GM12878 (cell line): ENCODE measurements at regions not wholly inside any gene's neighbourhood (a gene's known extent, or its start where the extent isn't known, plus 50 kb on each side); places are given as distances from the start of the nearest gene placed in this dataset.

Experiments
- ATAC-seq: fragments of 200-7000 bp; cut with Tn5 transposase; 3 replicates; pipeline ENCODE4 v1.9.1; 2020; ENCODE audit warnings: mild to moderate bottlenecking, moderate library complexity
- BruUV-seq: library from RNA; stranded (reverse); fragments of 400-500 nt; replicated peaks from 2 replicates; lab custom pipeline; 2021; lab: Mats Ljungman, UMichigan
- CTCF ChIA-PET: fragments of 300-600 bp; sonication (Branson Sonifier 250); formaldehyde crosslinking; extraction: SDS; loops from one replicate; lab custom pipeline; 2021; ENCODE audit warnings: inconsistent platforms; lab: Yijun Ruan, JAX
- POLR2A ChIA-PET: fragments of 350-600 bp; formaldehyde crosslinking; extraction: SDS; loops from one replicate; lab custom pipeline; 2021; ENCODE audit warnings: inconsistent platforms; lab: Charles Lee
- RAD21 ChIA-PET: fragments of 300-600 bp; sonication (Branson Sonifier 250); formaldehyde crosslinking; loops from one replicate; lab custom pipeline; 2023; ENCODE audit warnings: antibody characterized with exemption; ENCODE audit not compliant: unreplicated experiment; lab: Charles Lee
- SMC1A ChIA-PET: fragments of 300-600 bp; sonication (Branson Sonifier 250); formaldehyde crosslinking; loops from one replicate; lab custom pipeline; 2023; ENCODE audit not compliant: unreplicated experiment, uncharacterized antibody; lab: Charles Lee
- DNase-seq: peaks from one replicate; pipeline ENCODE4 v3.0.0-alpha.2; 2011; ENCODE audit warnings: low read depth, low spot score
- FAIRE-seq: peaks from 3 replicates; lab custom pipeline; 2011; peaks lifted over from hg19 to GRCh38; lab: Jason Lieb, UNC
- H2AFZ ChIP-seq: 2 replicates; pipeline ENCODE4 v1.6.0; 2011; ENCODE audit warnings: low read depth, low read length, control low read depth; ENCODE audit not compliant: control insufficient read depth
- H3K27ac ChIP-seq: 2 replicates; pipeline ENCODE4 v1.5.1; 2011; ENCODE audit warnings: control low read depth; ENCODE audit not compliant: control insufficient read depth, insufficient read depth
- H3K27me3 ChIP-seq, 2 experiments: replicated peaks in 1 of 2; 2 replicates each; pipeline versions ENCODE4 v1.6.0 to v1.6.1; 2011; ENCODE audit warnings: low read length in 1 of 2; ENCODE audit not compliant: control insufficient read depth in 2 of 2, insufficient read depth in 2 of 2
- H3K36me3 ChIP-seq, 2 experiments: 2 replicates each; pipeline ENCODE4 v1.5.1; 2011; ENCODE audit warnings: low read length in 1 of 2; ENCODE audit not compliant: control insufficient read depth in 2 of 2, insufficient read depth in 2 of 2
- H3K4me1 ChIP-seq: 2 replicates; pipeline ENCODE4 v1.6.1; 2011; ENCODE audit warnings: mild to moderate bottlenecking, low read length, moderate library complexity, mixed read lengths; ENCODE audit not compliant: control insufficient read depth, insufficient read depth
- H3K4me2 ChIP-seq: 2 replicates; pipeline ENCODE4 v1.6.0; 2011; ENCODE audit warnings: control low read depth; ENCODE audit not compliant: control insufficient read depth, insufficient read depth
- H3K4me3 ChIP-seq: fragments of 200-600 bp; sonication (generic); 2 replicates; pipeline ENCODE4 v1.5.1; 2016
- H3K79me2 ChIP-seq: 2 replicates; pipeline ENCODE4 v1.6.0; 2011; ENCODE audit warnings: low read length; ENCODE audit not compliant: control insufficient read depth, insufficient read depth
- H3K9ac ChIP-seq: 2 replicates; pipeline ENCODE4 v1.8.0; 2011; ENCODE audit warnings: low read length, control low read depth, mixed read lengths; ENCODE audit not compliant: control insufficient read depth, insufficient read depth
- H3K9me3 ChIP-seq: replicated peaks from 3 replicates; pipeline ENCODE4 v1.5.1; 2011; ENCODE audit warnings: mild to moderate bottlenecking, low read length; ENCODE audit not compliant: control insufficient read depth, insufficient read depth
- H4K20me1 ChIP-seq: 2 replicates; pipeline ENCODE4 v1.6.0; 2011; ENCODE audit not compliant: control insufficient read depth, insufficient read depth
- ESRRA ChIP-seq: IDR thresholded peaks from 2 replicates; pipeline ENCODE4 v1.6.1; 2012; ENCODE audit warnings: mild to moderate bottlenecking, low read length, improper control_type of control experiment
- ETV6 ChIP-seq, 2 experiments: fragments of 450-650 bp in 1 of 2; IDR thresholded peaks in 1 of 2; conservative IDR thresholded peaks in 1 of 2; 2 replicates each; pipeline ENCODE4 v1.6.1; 2014; ENCODE audit warnings: antibody characterized with exemption in 1 of 2, borderline replicate concordance in 1 of 2, low read depth in 1 of 2, mild to moderate bottlenecking in 1 of 2, moderate library complexity in 1 of 2
- KLF5 ChIP-seq: fragments of 450-650 bp; IDR thresholded peaks from 2 replicates; pipeline ENCODE4 v1.6.1; 2014; ENCODE audit warnings: mild to moderate bottlenecking; ENCODE audit not compliant: partially characterized antibody
- MTA3 ChIP-seq: IDR thresholded peaks from 2 replicates; pipeline ENCODE4 v1.6.1; 2012; ENCODE audit warnings: low read length, inconsistent platforms, borderline replicate concordance
- NR2F1 ChIP-seq: fragments of 450-650 bp; conservative IDR thresholded peaks from 2 replicates; pipeline ENCODE4 v1.6.1; 2017; ENCODE audit warnings: mild to moderate bottlenecking
- PAX5 ChIP-seq: IDR thresholded peaks from 2 replicates; pipeline ENCODE4 v1.6.1; 2011; ENCODE audit warnings: low read depth, low read length, borderline replicate concordance
- RUNX3 ChIP-seq: IDR thresholded peaks from 2 replicates; pipeline ENCODE4 v1.6.1; 2012; ENCODE audit warnings: low read length, inconsistent platforms
- SMAD1 ChIP-seq: fragments of 450-650 bp; IDR thresholded peaks from 2 replicates; pipeline ENCODE4 v1.6.1; 2018; ENCODE audit warnings: mild to moderate bottlenecking, low read depth; ENCODE audit not compliant: partially characterized antibody
- SP1 ChIP-seq: IDR thresholded peaks from one replicate; pipeline ENCODE4 v1.6.1; 2011; ENCODE audit warnings: low read depth, low read length
- SRF ChIP-seq, 2 experiments: IDR thresholded peaks; 2 replicates each; pipeline ENCODE4 v1.6.1; 2011; ENCODE audit warnings: low read depth in 2 of 2, low read length in 2 of 2, mild to moderate bottlenecking in 1 of 2, moderate library complexity in 1 of 2
- TAF1 ChIP-seq: IDR thresholded peaks from 2 replicates; pipeline ENCODE4 v1.6.1; 2011; ENCODE audit warnings: mild to moderate bottlenecking, low read depth, low read length, borderline replicate concordance
- TBL1XR1 ChIP-seq: IDR thresholded peaks from 2 replicates; pipeline ENCODE4 v1.6.1; 2012; ENCODE audit warnings: low read depth, low read length, improper control_type of control experiment
- ZNF24 ChIP-seq: fragments of 450-650 bp; IDR thresholded peaks from 2 replicates; pipeline ENCODE4 v1.6.1; 2017; ENCODE audit warnings: antibody characterized with exemption, mild to moderate bottlenecking
- ZZZ3 ChIP-seq: IDR thresholded peaks from 2 replicates; pipeline ENCODE4 v1.6.1; 2011; ENCODE audit warnings: low read depth; ENCODE audit not compliant: control insufficient read depth, insufficient read length
- WGBS: methylation state at CpG from one replicate; pipeline ENCODE4 v1.1.6; 2016; ENCODE audit warnings: low lambda C conversion rate; ENCODE audit not compliant: insufficient replicate concordance, insufficient coverage; ENCODE audit errors: missing lambda C conversion rate; 5-methylcytosine and 5-hydroxymethylcytosine counted together
- in situ Hi-C: fragments of 300-500 bp; cut with MboI; formaldehyde crosslinking; loops from 9 replicates; pipeline ENCODE4 v1.14.3; 2018; ENCODE audit warnings: mixed read lengths
- intact Hi-C: fragments of 100-400 bp; cut with micrococcal nuclease; formaldehyde crosslinking; loops from one replicate; pipeline ENCODE4 v1.14.2; 2022; ENCODE audit not compliant: unreplicated experiment
- TF ChIP-seq, protein P1 (sequence below): fragments of 450-650 bp; formaldehyde crosslinking; IDR thresholded peaks from 2 replicates; pipeline ENCODE4 v1.5.0; 2022; ENCODE audit warnings: mild to moderate bottlenecking, missing genetic modification characterization
- TF ChIP-seq, protein P2 (sequence below): IDR thresholded peaks from 2 replicates; pipeline ENCODE4 v1.6.1; 2012; ENCODE audit warnings: low read depth, low read length, improper control_type of control experiment
- TF ChIP-seq, protein P3 (sequence below): fragments of 450-650 bp; IDR thresholded peaks from 2 replicates; pipeline ENCODE4 v1.6.1; 2017; ENCODE audit warnings: mild to moderate bottlenecking, low read depth, inconsistent platforms; ENCODE audit not compliant: poor library complexity, severe bottlenecking
- TF ChIP-seq, protein P4 (sequence below): fragments of 450-650 bp; conservative IDR thresholded peaks from 2 replicates; pipeline ENCODE4 v1.6.1; 2017; ENCODE audit warnings: mild to moderate bottlenecking, moderate library complexity

DNA sequence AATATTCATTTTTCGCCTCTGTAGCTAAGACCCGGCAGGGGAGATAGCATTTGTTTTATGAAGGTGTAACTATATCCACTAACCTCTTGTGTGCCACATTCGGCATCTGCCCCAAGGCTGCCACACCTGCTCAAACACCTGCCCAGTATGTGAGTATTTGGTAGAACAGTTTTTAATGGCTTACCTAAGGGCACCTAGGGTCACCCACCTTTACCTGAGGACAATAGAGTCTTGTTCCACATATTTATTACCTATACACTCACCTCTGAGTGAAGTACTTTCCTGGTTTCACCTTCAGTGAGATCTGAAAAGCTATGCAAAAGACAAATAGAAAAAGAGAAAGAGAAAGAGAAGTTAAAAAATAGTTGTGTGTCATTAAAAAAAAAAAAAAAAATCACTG, 68.0 kb upstream of the PIP5K1B start:
- 47% methylated on average over 3 of the region's 3 CpGs for WGBS
- CTCF ChIA-PET = interaction anchor here (0.7 to 1.4 kb wide), 3 partner anchors 16 to 51 kb away, joined by 3 read pairs; no protein-coding TSS in a partner anchor
- ATAC-seq = no peak
- DNase-seq = no peak
- intact Hi-C loops = no loop called here
- H4K20me1 ChIP-seq = no peaks in the 10 kb centered on the region
- no peak overlapping the region for H3K9ac ChIP-seq
- H3K27ac ChIP-seq = no peak overlapping the region
- no peak overlapping the region for H3K4me2 ChIP-seq
- H3K4me1 ChIP-seq = peaks cover 27% of the 10 kb centered on the region
- in situ Hi-C loops = loop anchor here (25.0 kb wide), 2 partner anchors 100 to 1775 kb away; partner anchors contain the start of genes KLF9 and TMEM252
- no peaks in the 10 kb centered on the region for H3K27me3 ChIP-seq
- TF ChIP-seq SRF (IDR thresholded peaks at IDR 0.05; ENCODE audit: low read depth in 2 of 2, low read length in 2 of 2) = no peak
- TF ChIP-seq ESRRA = no peak
- TF ChIP-seq, protein P1, sequence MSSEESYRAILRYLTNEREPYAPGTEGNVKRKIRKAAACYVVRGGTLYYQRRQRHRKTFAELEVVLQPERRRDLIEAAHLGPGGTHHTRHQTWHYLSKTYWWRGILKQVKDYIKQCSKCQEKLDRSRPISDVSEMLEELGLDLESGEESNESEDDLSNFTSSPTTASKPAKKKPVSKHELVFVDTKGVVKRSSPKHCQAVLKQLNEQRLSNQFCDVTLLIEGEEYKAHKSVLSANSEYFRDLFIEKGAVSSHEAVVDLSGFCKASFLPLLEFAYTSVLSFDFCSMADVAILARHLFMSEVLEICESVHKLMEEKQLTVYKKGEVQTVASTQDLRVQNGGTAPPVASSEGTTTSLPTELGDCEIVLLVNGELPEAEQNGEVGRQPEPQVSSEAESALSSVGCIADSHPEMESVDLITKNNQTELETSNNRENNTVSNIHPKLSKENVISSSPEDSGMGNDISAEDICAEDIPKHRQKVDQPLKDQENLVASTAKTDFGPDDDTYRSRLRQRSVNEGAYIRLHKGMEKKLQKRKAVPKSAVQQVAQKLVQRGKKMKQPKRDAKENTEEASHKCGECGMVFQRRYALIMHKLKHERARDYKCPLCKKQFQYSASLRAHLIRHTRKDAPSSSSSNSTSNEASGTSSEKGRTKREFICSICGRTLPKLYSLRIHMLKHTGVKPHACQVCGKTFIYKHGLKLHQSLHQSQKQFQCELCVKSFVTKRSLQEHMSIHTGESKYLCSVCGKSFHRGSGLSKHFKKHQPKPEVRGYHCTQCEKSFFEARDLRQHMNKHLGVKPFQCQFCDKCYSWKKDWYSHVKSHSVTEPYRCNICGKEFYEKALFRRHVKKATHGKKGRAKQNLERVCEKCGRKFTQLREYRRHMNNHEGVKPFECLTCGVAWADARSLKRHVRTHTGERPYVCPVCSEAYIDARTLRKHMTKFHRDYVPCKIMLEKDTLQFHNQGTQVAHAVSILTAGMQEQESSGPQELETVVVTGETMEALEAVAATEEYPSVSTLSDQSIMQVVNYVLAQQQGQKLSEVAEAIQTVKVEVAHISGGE (CRISPR knock-in tag) = no peak
- no peak for TF ChIP-seq PAX5
- TF ChIP-seq KLF5 = no peak
- TF ChIP-seq, protein P2, sequence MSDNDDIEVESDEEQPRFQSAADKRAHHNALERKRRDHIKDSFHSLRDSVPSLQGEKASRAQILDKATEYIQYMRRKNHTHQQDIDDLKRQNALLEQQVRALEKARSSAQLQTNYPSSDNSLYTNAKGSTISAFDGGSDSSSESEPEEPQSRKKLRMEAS = no peak
- no peak for TF ChIP-seq TBL1XR1
- no peak for TF ChIP-seq RUNX3
- TF ChIP-seq ZZZ3 = no peak
- TF ChIP-seq, protein P3, sequence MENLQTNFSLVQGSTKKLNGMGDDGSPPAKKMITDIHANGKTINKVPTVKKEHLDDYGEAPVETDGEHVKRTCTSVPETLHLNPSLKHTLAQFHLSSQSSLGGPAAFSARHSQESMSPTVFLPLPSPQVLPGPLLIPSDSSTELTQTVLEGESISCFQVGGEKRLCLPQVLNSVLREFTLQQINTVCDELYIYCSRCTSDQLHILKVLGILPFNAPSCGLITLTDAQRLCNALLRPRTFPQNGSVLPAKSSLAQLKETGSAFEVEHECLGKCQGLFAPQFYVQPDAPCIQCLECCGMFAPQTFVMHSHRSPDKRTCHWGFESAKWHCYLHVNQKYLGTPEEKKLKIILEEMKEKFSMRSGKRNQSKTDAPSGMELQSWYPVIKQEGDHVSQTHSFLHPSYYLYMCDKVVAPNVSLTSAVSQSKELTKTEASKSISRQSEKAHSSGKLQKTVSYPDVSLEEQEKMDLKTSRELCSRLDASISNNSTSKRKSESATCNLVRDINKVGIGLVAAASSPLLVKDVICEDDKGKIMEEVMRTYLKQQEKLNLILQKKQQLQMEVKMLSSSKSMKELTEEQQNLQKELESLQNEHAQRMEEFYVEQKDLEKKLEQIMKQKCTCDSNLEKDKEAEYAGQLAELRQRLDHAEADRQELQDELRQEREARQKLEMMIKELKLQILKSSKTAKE = no peak
- TF ChIP-seq SMAD1 = no peak
- TF ChIP-seq MTA3 = no peak
- no peak for TF ChIP-seq SP1
- no peak for TF ChIP-seq ZNF24
- no peak for TF ChIP-seq ETV6 (conservative IDR thresholded peaks at IDR 0.05 in 1 of 2, IDR thresholded peaks at IDR 0.05 in 1 of 2; ENCODE audit: borderline replicate concordance in 1 of 2, low read depth in 1 of 2)
- TF ChIP-seq TAF1 = no peak
- no peak for TF ChIP-seq NR2F1
- TF ChIP-seq, protein P4, sequence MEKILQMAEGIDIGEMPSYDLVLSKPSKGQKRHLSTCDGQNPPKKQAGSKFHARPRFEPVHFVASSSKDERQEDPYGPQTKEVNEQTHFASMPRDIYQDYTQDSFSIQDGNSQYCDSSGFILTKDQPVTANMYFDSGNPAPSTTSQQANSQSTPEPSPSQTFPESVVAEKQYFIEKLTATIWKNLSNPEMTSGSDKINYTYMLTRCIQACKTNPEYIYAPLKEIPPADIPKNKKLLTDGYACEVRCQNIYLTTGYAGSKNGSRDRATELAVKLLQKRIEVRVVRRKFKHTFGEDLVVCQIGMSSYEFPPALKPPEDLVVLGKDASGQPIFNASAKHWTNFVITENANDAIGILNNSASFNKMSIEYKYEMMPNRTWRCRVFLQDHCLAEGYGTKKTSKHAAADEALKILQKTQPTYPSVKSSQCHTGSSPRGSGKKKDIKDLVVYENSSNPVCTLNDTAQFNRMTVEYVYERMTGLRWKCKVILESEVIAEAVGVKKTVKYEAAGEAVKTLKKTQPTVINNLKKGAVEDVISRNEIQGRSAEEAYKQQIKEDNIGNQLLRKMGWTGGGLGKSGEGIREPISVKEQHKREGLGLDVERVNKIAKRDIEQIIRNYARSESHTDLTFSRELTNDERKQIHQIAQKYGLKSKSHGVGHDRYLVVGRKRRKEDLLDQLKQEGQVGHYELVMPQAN = no peak
- TF ChIP-seq, all 136 proteins: peak for 0
- no peak overlapping the region for H2AFZ ChIP-seq
- no peak overlapping the region for H3K4me3 ChIP-seq
- BruUV-seq = no TSS peak
- no peak for FAIRE-seq
- ChIA-PET RAD21 (interaction anchor here (1.0 to 1.7 kb wide), 2 partner anchors 38 to 46 kb away, joined by 3 to 4 read pairs; no protein-coding TSS in a partner anchor), POLR2A (interaction anchor here (1.5 kb wide), 1 partner anchor 12 kb away, joined by 3 read pairs; no protein-coding TSS in a partner anchor), SMC1A (interaction anchor here (0.6 to 2.3 kb wide), 10 partner anchors 9 to 361 kb away, joined by 3 to 10 read pairs (median 4); no protein-coding TSS in a partner anchor)
- H3K36me3 ChIP-seq = no peaks in the 10 kb centered on the region
- no peaks in the 10 kb centered on the region for H3K9me3 ChIP-seq
- H3K79me2 ChIP-seq = no peaks in the 10 kb centered on the region
